HG03097 (cell line): ENCODE measurements at regions not wholly inside any gene's neighbourhood (a gene's known extent, or its start where the extent isn't known, plus 50 kb on each side); places are given as distances from the start of the nearest gene placed in this dataset.
"Not testable (repeated sequence)": the region's sequence is repeated elsewhere in the genome, so short reads cannot be mapped to it uniquely, and the experiment has no call there.

Source experiments
- ATAC-seq: cut with Tn5 transposase; IDR thresholded peaks from one replicate; pipeline ENCODE4 v1.9.1; 2021; ENCODE audit not compliant: unreplicated experiment, low FRiP score

- no peak for ATAC-seq
Observed at GRCh38 chr10:61195211-61195610, 251.2 kb upstream of the RHOBTB1 start.

- ATAC-seq, result not testable (repeated sequence)
Observed at GRCh38 chr10:61192589-61192988, 248.6 kb upstream of the RHOBTB1 start.

GRCh38 chr10:61192042-61192441, 248.1 kb upstream of the RHOBTB1 start:
- no peak for ATAC-seq

- no peak for ATAC-seq
Observed at GRCh38 chr10:61189912-61190311, 245.9 kb upstream of the RHOBTB1 start.

- no peak for ATAC-seq
Observed at GRCh38 chr10:61188691-61189090, 244.7 kb upstream of the RHOBTB1 start.

- no peak for ATAC-seq
Observed at GRCh38 chr10:61188101-61188500, 244.1 kb upstream of the RHOBTB1 start.

- ATAC-seq, result no peak
Observed at GRCh38 chr10:61187601-61188000, 243.6 kb upstream of the RHOBTB1 start.

GRCh38 chr10:61186408-61186807, 242.4 kb upstream of the RHOBTB1 start:
- ATAC-seq, result no peak

GRCh38 chr10:61184429-61184828, 240.4 kb upstream of the RHOBTB1 start:
- ATAC-seq, result no peak

GRCh38 chr10:61183967-61184366, 240.0 kb upstream of the RHOBTB1 start:
- no peak for ATAC-seq

- ATAC-seq, result no peak
Observed at GRCh38 chr10:61181832-61182231, 237.8 kb upstream of the RHOBTB1 start.

- no peak for ATAC-seq
Observed at GRCh38 chr10:61179771-61180170, 235.8 kb upstream of the RHOBTB1 start.

- ATAC-seq, result no peak
Observed at GRCh38 chr10:61176424-61176823, 232.4 kb upstream of the RHOBTB1 start.

GRCh38 chr10:61175316-61175715, 231.3 kb upstream of the RHOBTB1 start:
- ATAC-seq, result no peak

- no peak for ATAC-seq
Observed at GRCh38 chr10:61173450-61173849, 229.5 kb upstream of the RHOBTB1 start.

- no peak for ATAC-seq
Observed at GRCh38 chr10:61172182-61172926, 228.4 kb upstream of the RHOBTB1 start.

GRCh38 chr10:61170594-61170993, 226.6 kb upstream of the RHOBTB1 start:
- no peak for ATAC-seq

GRCh38 chr10:61169294-61169693, 225.3 kb upstream of the RHOBTB1 start:
- no peak for ATAC-seq

- no peak for ATAC-seq
Observed at GRCh38 chr10:61166489-61166888, 222.5 kb upstream of the RHOBTB1 start.

- no peak for ATAC-seq
Observed at GRCh38 chr10:61166065-61166464, 222.1 kb upstream of the RHOBTB1 start.

- ATAC-seq, result no peak
Observed at GRCh38 chr10:61164458-61165160, 220.6 kb upstream of the RHOBTB1 start.

- no peak for ATAC-seq
Observed at GRCh38 chr10:61163403-61163802, 219.4 kb upstream of the RHOBTB1 start.
